ENCODE measurements at regions not wholly inside any gene's neighbourhood (a gene's known extent, or its start where the extent isn't known, plus 50 kb on each side); places are given as distances from the start of the nearest gene placed in this dataset.

DNA sequence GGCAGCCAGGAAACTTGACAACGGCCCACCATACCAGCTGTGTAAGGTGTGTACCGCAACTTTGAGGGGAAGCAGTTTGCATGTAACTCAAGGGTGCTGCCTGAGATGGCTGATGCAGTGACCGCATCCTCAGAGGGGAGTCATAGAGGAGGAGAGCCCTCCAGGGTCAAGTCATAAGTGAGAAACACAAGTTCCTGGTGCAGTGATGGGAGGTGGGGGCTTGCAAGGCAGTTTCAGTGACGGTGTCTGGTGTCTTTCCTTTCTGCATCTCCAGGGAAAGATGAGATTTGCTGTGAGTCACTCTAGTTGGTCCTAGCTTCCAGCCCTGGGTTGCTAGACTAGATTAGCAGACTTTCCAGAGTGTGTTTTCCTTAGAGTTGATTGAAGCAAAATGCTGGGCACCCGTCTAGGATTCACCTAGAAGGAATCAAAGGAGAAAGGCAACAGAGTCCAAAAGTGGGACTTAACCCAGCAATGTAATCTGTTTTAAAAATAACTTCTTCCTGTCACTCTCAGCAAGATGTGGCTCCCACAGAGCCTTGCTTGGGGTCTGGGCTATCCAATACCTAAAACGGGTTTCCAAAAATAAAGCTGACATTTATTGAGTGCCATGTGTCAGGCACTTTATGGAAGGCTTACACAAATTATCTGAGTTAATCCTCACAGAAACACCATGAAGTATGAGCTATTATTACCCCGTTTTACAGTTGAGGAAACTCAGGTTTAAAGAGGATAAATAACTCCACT, 265.4 kb upstream of the PLET1 start:
- ChIA-PET POLR2A (no interaction called here), CTCF (no interaction called here)
- no peak overlapping the region for H3K4me3 ChIP-seq (replicated peaks in 1 of 3; ENCODE audit: insufficient read depth in 1 of 3, low read depth in 1 of 3, low read length in 3 of 3)
- no peak overlapping the region for H2AFZ ChIP-seq (ENCODE audit: low read depth, low read length)
- H3K27ac ChIP-seq (ENCODE audit: insufficient read depth, low read depth, low read length), result no peak overlapping the region
- dilution Hi-C loops (cut with MboI; ENCODE audit: extremely low pct_ligation_motif_present, low sequenced_read_pairs) (no loop called here), intact Hi-C loops (cut with micrococcal nuclease) (no loop called here)
- TF ChIP-seq, protein P1, sequence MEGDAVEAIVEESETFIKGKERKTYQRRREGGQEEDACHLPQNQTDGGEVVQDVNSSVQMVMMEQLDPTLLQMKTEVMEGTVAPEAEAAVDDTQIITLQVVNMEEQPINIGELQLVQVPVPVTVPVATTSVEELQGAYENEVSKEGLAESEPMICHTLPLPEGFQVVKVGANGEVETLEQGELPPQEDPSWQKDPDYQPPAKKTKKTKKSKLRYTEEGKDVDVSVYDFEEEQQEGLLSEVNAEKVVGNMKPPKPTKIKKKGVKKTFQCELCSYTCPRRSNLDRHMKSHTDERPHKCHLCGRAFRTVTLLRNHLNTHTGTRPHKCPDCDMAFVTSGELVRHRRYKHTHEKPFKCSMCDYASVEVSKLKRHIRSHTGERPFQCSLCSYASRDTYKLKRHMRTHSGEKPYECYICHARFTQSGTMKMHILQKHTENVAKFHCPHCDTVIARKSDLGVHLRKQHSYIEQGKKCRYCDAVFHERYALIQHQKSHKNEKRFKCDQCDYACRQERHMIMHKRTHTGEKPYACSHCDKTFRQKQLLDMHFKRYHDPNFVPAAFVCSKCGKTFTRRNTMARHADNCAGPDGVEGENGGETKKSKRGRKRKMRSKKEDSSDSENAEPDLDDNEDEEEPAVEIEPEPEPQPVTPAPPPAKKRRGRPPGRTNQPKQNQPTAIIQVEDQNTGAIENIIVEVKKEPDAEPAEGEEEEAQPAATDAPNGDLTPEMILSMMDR (IDR thresholded peaks at IDR 0.05; ENCODE audit: extremely low read depth in 1 of 2, insufficient read depth in 1 of 2, low read depth in 1 of 2, low read length in 2 of 2), result no peak
- TF ChIP-seq JUN (IDR thresholded peaks at IDR 0.05; ENCODE audit: borderline replicate concordance, insufficient read depth, insufficient read length, low read depth) (no peak), POLR2AphosphoS5 (IDR thresholded peaks at IDR 0.05; ENCODE audit: insufficient read depth, low read depth, low read length) (no peak), MYC (IDR thresholded peaks at IDR 0.05; ENCODE audit: low read depth, low read length) (no peak), GATA2 (IDR thresholded peaks at IDR 0.05; ENCODE audit: insufficient read depth, insufficient read length, low read depth, low read length) (no peak), FOS (IDR thresholded peaks at IDR 0.05; ENCODE audit: borderline replicate concordance, insufficient read depth, low read length) (no peak), EZH2 (IDR thresholded peaks at IDR 0.05; ENCODE audit: borderline replicate concordance, low read depth, low read length, severe bottlenecking) (no peak), POLR2A (IDR thresholded peaks at IDR 0.05; ENCODE audit: low read depth, low read length) (no peak)
- TF ChIP-seq, protein P2, sequence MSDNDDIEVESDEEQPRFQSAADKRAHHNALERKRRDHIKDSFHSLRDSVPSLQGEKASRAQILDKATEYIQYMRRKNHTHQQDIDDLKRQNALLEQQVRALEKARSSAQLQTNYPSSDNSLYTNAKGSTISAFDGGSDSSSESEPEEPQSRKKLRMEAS (IDR thresholded peaks at IDR 0.05; ENCODE audit: insufficient read depth, insufficient read length), result no peak
- no peaks in the 10 kb centered on the region for H3K36me3 ChIP-seq (ENCODE audit: control insufficient read depth in 2 of 2, extremely low read depth in 1 of 2, insufficient read depth in 2 of 2, low read length in 2 of 2)
- no peaks in the 10 kb centered on the region for H3K9me1 ChIP-seq (replicated peaks; ENCODE audit: control insufficient read depth, extremely low read depth, insufficient read depth, low read length)
- no TSS peak for BruUV-seq (replicated peaks)
- H3K4me1 ChIP-seq (ENCODE audit: control insufficient read depth, extremely low read depth, insufficient read depth, low read length), result no peaks in the 10 kb centered on the region
- FAIRE-seq, result no peak
- H3K9ac ChIP-seq (replicated peaks; ENCODE audit: extremely low read depth, insufficient read depth, low read length), result no peak overlapping the region
- H3K4me2 ChIP-seq (ENCODE audit: insufficient read depth, low read length), result no peak overlapping the region
- no peak for DNase-seq (ENCODE audit: low read depth, low spot score)
- H3K9me3 ChIP-seq (replicated peaks; ENCODE audit: control insufficient read depth, insufficient read depth, low read length), result no peaks in the 10 kb centered on the region
- H3K27me3 ChIP-seq (ENCODE audit: control insufficient read depth in 2 of 2, insufficient read depth in 2 of 2, low read length in 2 of 2), result no peaks in the 10 kb centered on the region
- H3K79me2 ChIP-seq (ENCODE audit: control insufficient read depth, insufficient read depth, low read length), result no peaks in the 10 kb centered on the region
- no peaks in the 10 kb centered on the region for H4K20me1 ChIP-seq (replicated peaks; ENCODE audit: control insufficient read depth, extremely low read depth, insufficient read depth, low read length)
